Choroid plexus epithelial cell (primary cell): ENCODE measurements at regions not wholly inside any gene's neighbourhood (a gene's known extent, or its start where the extent isn't known, plus 50 kb on each side); places are given as distances from the start of the nearest gene placed in this dataset.

ENCODE experiments used
- DNase-seq: peaks from one replicate; pipeline ENCODE4 v3.0.0-alpha.2; 2010; ENCODE audit warnings: low read depth
- H3K4me3 ChIP-seq: 2 replicates; pipeline ENCODE4 v1.5.1; 2011; ENCODE audit warnings: low read depth, mild to moderate bottlenecking, control low read depth, low read length, moderate library complexity
- TF ChIP-seq, protein P1 (sequence below): conservative IDR thresholded peaks from 2 replicates; pipeline ENCODE4 v1.5.1; 2011; ENCODE audit warnings: low read depth, mild to moderate bottlenecking, control low read depth, inconsistent platforms, low read length, moderate library complexity

DNA sequence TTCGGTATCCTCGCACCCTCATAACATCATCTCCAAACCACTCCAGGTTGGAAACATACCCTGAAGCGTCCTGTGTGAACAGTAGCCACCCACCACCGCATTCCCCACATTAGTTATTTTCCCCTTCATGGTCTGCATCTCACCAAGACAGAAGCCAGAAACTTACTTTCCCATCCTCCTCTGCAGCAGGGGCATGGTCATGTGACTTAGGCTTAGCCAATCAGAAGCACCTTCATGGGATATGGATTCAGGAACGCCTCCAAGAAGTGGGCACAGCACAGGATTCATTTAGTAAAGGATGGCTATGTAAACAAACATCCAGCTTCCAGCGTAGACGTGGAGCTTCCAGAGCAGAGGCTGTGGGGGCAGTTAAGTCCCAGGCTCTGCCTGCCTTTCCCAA, 130.3 kb downstream of the AXIN2 start:
- H3K4me3 ChIP-seq, result no peak overlapping the region
- DNase-seq, result no peak
- TF ChIP-seq, protein P1, sequence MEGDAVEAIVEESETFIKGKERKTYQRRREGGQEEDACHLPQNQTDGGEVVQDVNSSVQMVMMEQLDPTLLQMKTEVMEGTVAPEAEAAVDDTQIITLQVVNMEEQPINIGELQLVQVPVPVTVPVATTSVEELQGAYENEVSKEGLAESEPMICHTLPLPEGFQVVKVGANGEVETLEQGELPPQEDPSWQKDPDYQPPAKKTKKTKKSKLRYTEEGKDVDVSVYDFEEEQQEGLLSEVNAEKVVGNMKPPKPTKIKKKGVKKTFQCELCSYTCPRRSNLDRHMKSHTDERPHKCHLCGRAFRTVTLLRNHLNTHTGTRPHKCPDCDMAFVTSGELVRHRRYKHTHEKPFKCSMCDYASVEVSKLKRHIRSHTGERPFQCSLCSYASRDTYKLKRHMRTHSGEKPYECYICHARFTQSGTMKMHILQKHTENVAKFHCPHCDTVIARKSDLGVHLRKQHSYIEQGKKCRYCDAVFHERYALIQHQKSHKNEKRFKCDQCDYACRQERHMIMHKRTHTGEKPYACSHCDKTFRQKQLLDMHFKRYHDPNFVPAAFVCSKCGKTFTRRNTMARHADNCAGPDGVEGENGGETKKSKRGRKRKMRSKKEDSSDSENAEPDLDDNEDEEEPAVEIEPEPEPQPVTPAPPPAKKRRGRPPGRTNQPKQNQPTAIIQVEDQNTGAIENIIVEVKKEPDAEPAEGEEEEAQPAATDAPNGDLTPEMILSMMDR, result no peak

DNA sequence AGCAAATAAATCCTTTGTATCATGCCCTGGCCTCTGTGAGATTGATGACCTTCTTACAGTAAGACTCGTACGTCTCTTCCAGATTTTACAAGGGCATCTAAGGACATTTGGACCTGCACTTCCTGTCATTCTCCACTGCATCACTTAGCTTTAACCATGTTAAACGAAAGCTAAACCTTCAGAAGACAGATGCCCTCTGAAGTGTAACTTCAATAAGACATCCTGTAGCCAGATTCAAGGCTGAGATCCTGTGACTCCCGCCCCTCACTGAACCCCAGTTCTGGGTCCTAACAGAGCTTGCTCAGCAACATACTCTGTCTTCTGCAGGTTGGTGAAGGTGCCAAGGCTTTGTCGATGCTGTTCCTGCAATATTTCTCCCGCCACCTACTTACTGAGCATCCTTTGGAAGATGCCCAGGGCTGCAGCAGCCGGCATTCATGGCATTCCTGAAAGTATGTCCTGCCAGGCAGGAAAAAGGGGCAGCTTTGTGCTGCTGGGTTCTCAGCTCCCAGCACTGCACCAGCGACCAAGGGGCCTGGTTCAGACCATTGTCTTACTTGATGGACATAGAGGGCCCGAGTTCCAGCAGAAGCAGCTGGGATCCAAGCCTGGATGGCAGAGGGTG, 131.1 kb downstream of the AXIN2 start:
- TF ChIP-seq, protein P1, result no peak
- no peak for DNase-seq
- no peak overlapping the region for H3K4me3 ChIP-seq

DNA sequence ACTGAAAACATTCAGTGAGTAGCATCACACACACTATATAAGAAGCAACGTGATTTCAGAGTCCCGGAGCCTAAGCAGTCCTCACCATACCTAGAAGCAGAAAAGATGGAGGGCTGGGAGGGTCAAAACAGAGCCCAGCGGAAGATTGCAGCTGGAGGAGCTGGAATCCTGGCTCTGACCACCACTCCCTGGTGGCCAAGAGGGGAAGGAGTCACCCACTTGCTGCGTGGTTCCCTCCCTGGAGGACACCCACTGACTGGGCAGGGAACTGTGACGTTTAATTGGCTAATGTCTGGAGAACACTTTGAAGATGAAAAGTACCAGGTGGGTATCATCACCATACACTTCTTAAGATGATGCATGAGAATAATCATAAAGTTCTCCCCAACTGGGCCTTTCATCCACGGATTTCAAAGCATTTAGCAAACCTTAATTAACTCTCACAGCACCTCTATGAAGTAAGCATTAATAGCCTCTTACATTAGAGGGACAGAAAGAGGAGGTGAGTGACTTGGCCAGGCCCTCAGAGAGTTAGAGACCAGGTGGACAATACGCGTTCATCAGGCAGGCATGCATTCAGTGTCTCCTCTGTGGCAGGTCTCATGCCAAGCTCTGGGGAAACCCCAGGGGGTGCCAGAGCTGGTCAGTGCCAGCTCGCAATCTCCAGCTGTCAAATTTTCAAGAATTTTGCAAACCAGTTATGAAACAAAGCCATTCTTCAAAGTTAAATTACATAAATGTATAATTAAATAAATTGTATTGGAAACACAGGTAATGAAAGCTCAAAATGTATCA, 137.9 kb downstream of the AXIN2 start:
- no peak overlapping the region for H3K4me3 ChIP-seq
- no peak for DNase-seq
- TF ChIP-seq, protein P1, result no peak

GRCh38 chr17:65418622-65419021, 142.8 kb downstream of the AXIN2 start:
- TF ChIP-seq, protein P1, result peak; percentile 22
- DNase-seq, result no peak
- H3K4me3 ChIP-seq, result no peak overlapping the region

- H3K4me3 ChIP-seq, result no peak overlapping the region
- TF ChIP-seq, protein P1, result no peak
- peak; percentile 14 for DNase-seq
Observed at GRCh38 chr17:65417406-65418221, 143.8 kb downstream of the AXIN2 start.

GRCh38 chr17:65415991-65416390, 145.5 kb downstream of the AXIN2 start:
- no peak overlapping the region for H3K4me3 ChIP-seq
- no peak for DNase-seq
- TF ChIP-seq, protein P1, result no peak
